Ovary (tissue), 7 donors: ENCODE measurements at regions not wholly inside any gene's neighbourhood (a gene's known extent, or its start where the extent isn't known, plus 50 kb on each side); places are given as distances from the start of the nearest gene placed in this dataset.

Source experiments
- DNase-seq, 5 donors: peaks; one replicate each; pipeline ENCODE4 v3.0.0-alpha.2; 2019 to 2020
- H3K27ac ChIP-seq, 2 donors: fragments of 200-600 bp; one replicate each; pipeline versions ENCODE4 v1.5.1 to v1.8.0; 2019 to 2022
- H3K27me3 ChIP-seq: fragments of 200-600 bp; one replicate; pipeline ENCODE4 v1.8.0; 2022
- H3K36me3 ChIP-seq: fragments of 200-600 bp; sonication (generic); one replicate; pipeline ENCODE4 v1.5.1; 2019
- H3K4me1 ChIP-seq: one replicate; pipeline ENCODE4 v1.8.1; 2013; ENCODE audit warnings: mild to moderate bottlenecking, moderate library complexity; ENCODE audit not compliant: insufficient read depth
- H3K4me3 ChIP-seq: fragments of 200-600 bp; sonication (generic); one replicate; pipeline ENCODE4 v1.5.1; 2017
- H3K9me3 ChIP-seq, 2 donors: fragments of 200-600 bp in 1 of 2; sonication (generic) in 1 of 2; one replicate each; pipeline versions ENCODE4 v1.5.1 to v1.8.1; 2013 to 2019; ENCODE audit warnings: mild to moderate bottlenecking in 1 of 2, moderate library complexity in 1 of 2
- EP300 ChIP-seq: sonication (generic); formaldehyde crosslinking; IDR thresholded peaks from one replicate; pipeline ENCODE4 v1.6.1; 2017; ENCODE audit warnings: antibody characterized with exemption
- POLR2A ChIP-seq: fragments of 450-650 bp; IDR thresholded peaks from one replicate; pipeline ENCODE4 v1.6.1; 2017; ENCODE audit warnings: antibody characterized with exemption, mild to moderate bottlenecking, moderate library complexity
- WGBS, 3 donors: extraction: QIAGEN DNeasy Blood & Tissue Kit in 1 of 3; methylation state at CpG; one replicate each; pipeline versions ENCODE4 v1.1.5 to v1.1.7; 2013 to 2017; 5-methylcytosine and 5-hydroxymethylcytosine counted together
- intact Hi-C, 4 donors: fragments of 100-400 bp; cut with DNase I; formaldehyde crosslinking; loops; one replicate each; pipeline versions ENCODE4 v1.11.0 to v1.15.1; 2022 to 2023
- TF ChIP-seq, protein P1 (sequence below), 3 donors: fragments of 450-650 bp in 2 of 3; fragments of 200-600 bp in 1 of 3; IDR thresholded peaks; one replicate each; pipeline versions ENCODE4 v1.5.1 to v1.8.0; 2016 to 2022; ENCODE audit warnings: antibody characterized with exemption in 3 of 3, mild to moderate bottlenecking in 1 of 3
- donor health status: DM: no; HTN: no; CAD: no; lungs with moderate emphysema.
- donor health status: DM: no; HTN: no; CAD: no.
- donor health status: Bipolar disorder and iron deficiency.
- donor health status: DM: no; HTN: no; CAD: no.
- donor health status: DM: yes; HTN: yes; CAD: no.

GRCh38 chr2:205858881-205859441 lies 176.7 kb downstream of the NRP2 start:
- H3K4me1 ChIP-seq: no peaks in the 10 kb centered on the region
- H3K9me3 ChIP-seq: no peaks in the 10 kb centered on the region
- H3K36me3 ChIP-seq: no peaks in the 10 kb centered on the region
- no peak overlapping the region for H3K4me3 ChIP-seq
- intact Hi-C loops: no loop called here
- no peaks in the 10 kb centered on the region for H3K27me3 ChIP-seq
- TF ChIP-seq POLR2A: no peak
- TF ChIP-seq, protein P1, sequence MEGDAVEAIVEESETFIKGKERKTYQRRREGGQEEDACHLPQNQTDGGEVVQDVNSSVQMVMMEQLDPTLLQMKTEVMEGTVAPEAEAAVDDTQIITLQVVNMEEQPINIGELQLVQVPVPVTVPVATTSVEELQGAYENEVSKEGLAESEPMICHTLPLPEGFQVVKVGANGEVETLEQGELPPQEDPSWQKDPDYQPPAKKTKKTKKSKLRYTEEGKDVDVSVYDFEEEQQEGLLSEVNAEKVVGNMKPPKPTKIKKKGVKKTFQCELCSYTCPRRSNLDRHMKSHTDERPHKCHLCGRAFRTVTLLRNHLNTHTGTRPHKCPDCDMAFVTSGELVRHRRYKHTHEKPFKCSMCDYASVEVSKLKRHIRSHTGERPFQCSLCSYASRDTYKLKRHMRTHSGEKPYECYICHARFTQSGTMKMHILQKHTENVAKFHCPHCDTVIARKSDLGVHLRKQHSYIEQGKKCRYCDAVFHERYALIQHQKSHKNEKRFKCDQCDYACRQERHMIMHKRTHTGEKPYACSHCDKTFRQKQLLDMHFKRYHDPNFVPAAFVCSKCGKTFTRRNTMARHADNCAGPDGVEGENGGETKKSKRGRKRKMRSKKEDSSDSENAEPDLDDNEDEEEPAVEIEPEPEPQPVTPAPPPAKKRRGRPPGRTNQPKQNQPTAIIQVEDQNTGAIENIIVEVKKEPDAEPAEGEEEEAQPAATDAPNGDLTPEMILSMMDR (IDR thresholded peaks at IDR 0.05): no peak
- TF ChIP-seq EP300: no peak
- H3K27ac ChIP-seq: no peak overlapping the region
- 56 to 69% (median 59%) methylated on average over 16 of the region's 16 CpGs for WGBS, 3 donors
- DNase-seq: peak in 1 of 5 donors; percentile 11

DNA sequence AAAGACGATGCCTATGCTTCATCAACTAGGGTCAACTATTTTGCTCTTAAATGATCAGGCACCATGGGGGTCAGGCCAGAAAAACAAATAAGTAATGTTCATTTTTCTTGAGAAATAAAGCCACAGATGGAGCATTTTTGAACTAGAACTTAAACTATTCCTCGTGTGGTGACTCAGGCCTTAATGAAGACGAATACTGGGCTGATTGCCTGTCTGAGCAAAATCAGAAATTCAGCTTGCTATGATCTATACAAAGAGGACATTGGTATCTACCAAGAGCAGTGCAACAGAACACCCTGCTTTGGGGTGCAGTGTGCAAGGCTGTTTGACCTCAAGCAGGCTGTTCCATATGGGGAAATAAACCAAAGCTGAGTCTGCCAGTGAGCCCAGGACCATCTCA lies 176.0 kb downstream of the NRP2 start:
- WGBS, 3 donors: 78 to 91% (median 87%) methylated on average over 3 of the region's 3 CpGs
- Histone ChIP-seq H3K9me3 (no peaks in the 10 kb centered on the region), H3K4me1 (no peaks in the 10 kb centered on the region), H3K36me3 (no peaks in the 10 kb centered on the region), H3K27me3 (no peaks in the 10 kb centered on the region), H3K4me3 (no peak overlapping the region), H3K27ac (no peak overlapping the region)
- intact Hi-C loops: no loop called here
- TF ChIP-seq, protein P1 (IDR thresholded peaks at IDR 0.05): no peak
- TF ChIP-seq EP300: no peak
- TF ChIP-seq POLR2A: no peak
- DNase-seq: no peak

DNA sequence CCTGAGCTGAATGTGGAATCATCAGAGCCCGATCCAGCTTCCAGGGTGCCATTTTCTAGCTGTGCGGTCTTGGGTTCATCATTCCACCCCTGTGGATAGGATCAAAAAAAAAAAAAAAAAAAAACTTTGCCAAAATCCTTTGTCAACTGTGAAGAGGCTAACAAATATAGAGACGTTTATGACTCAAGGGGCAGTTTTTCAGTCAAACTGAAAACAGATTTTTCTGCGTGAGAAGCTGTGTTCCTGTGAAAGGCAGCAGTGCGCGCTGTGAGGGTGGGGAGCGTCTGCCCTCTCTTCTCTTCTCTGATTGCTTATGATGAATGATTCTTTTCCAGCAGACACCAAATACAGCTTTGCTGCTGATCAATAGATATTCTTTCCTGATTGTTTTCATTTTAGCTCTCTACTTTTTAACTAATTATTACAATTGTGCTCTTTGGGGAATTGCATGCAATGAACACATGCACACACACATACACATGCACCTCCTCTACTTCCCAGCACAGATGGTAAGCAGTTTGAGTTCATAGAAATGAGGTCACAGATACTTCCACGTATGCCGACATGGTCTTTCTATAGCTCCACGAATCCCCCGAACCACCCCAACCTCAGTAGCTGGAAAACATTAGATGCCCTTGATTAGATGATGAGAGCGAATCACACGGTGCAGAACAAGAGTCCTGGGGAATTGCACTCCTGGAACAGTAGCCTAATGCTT lies 175.4 kb downstream of the NRP2 start:
- 89 to 93% (median 92%) methylated on average over 13 of the region's 13 CpGs for WGBS, 3 donors
- H3K4me3 ChIP-seq: no peak overlapping the region
- H3K27me3 ChIP-seq: no peaks in the 10 kb centered on the region
- H3K9me3 ChIP-seq: no peaks in the 10 kb centered on the region
- no peak overlapping the region for H3K27ac ChIP-seq
- no peaks in the 10 kb centered on the region for H3K4me1 ChIP-seq
- no peaks in the 10 kb centered on the region for H3K36me3 ChIP-seq
- no peak for DNase-seq
- TF ChIP-seq, protein P1 (IDR thresholded peaks at IDR 0.05): no peak
- no peak for TF ChIP-seq POLR2A
- TF ChIP-seq EP300: no peak
- intact Hi-C loops: no loop called here

DNA sequence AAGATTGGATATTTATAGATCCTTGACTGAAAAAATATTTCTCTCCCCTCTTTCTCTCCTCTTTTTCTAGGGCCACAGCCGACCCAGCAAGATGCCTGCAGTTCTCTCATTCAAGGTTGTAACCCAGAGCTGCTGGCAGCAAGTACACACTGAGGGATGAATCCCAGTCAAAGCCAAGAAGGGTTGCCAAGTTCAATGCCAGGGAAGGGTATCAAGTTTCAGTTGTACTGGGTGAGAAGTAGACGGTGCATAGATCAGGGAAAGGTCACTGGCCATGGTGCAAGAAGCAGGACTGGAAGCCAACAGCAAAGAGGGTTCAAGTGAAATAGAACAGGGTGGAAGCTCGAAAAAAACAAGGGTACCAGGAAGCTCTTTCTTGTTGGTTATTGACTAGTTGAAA lies 170.2 kb downstream of the NRP2 start:
- WGBS, 3 donors: 55 to 64% (median 56%) methylated on average over 3 of the region's 3 CpGs
- H3K27me3 ChIP-seq: no peaks in the 10 kb centered on the region
- no peaks in the 10 kb centered on the region for H3K9me3 ChIP-seq
- H3K4me1 ChIP-seq: no peaks in the 10 kb centered on the region
- TF ChIP-seq POLR2A (no peak), EP300 (no peak)
- TF ChIP-seq, protein P1 (IDR thresholded peaks at IDR 0.05): no peak
- no peaks in the 10 kb centered on the region for H3K36me3 ChIP-seq
- H3K4me3 ChIP-seq: no peak overlapping the region
- intact Hi-C loops: no loop called here
- no peak for DNase-seq
- H3K27ac ChIP-seq: no peak overlapping the region
